ENCODE measurements at regions not wholly inside any gene's neighbourhood (a gene's known extent, or its start where the extent isn't known, plus 50 kb on each side); places are given as distances from the start of the nearest gene placed in this dataset.

DNA sequence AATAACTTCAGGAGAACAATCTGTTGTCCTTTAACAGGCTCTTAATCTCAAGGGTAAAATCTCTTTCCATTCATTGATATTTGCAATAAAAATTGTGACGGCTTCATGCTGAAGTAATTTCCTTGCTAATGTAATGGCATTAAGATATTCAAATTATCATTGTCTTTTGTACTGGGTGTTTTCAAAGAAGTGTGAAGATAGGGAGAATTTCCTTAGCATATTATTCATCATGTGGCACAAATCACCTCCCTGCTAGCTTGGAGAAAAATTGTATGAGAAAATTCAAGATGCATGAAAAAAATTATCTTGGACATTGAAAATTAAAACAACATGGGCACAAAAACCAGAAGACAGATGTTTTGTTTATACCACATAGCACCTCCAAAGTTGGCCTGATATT lies 63.6 kb upstream of the ARID2 start:
- no peak for TF ChIP-seq Cebpa-rat (IDR thresholded peaks at IDR 0.05)
- peaks cover 0 to 9% (median 0%) of the 10 kb centered on the region in 11 experiments; a peak in 3 of 22 replicates for H3K9me3 ChIP-seq (replicated peaks in 1 of 11)
- peak overlapping the region in 1 of 11 experiments; percentile 90; a peak in 1 of 22 replicates for H3K4me2 ChIP-seq
- no peak overlapping the region for H3K4me3 ChIP-seq
- peaks cover 25 to 52% (median 31%) of the 10 kb centered on the region in 10 experiments for H3K4me1 ChIP-seq
- H3K9ac ChIP-seq, result no peak overlapping the region
- no peaks in the 10 kb centered on the region for H3K36me3 ChIP-seq
- peak overlapping the region in 2 of 11 experiments; percentile 13 to 23; a peak in 3 of 22 replicates for H3K27ac ChIP-seq
- no peaks in the 10 kb centered on the region for H3K27me3 ChIP-seq
- H4K20me1 ChIP-seq, result no peaks in the 10 kb centered on the region

DNA sequence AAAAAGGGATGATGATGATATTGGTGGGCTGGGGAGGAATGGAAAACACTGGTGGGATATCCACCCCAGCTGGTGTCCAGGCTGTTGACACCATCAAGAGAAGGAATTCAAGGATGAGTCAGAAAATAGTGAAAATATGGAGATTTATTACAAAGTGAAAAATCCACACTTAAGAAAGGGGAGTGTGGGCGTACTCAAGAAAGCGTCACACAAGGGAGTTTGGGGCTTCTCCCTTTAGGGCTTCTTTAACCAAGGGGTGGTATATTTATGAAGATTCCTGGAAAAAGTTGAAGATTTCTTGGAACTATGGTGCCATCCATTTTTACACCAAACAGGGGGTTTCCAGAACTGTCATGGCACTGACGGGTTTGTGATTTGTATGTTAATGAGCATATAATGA lies 63.1 kb upstream of the ARID2 start:
- Histone ChIP-seq H3K4me1 (peaks cover 28 to 57% (median 36%) of the 10 kb centered on the region in 10 experiments), H3K36me3 (no peaks in the 10 kb centered on the region), H4K20me1 (no peaks in the 10 kb centered on the region), H3K27me3 (no peaks in the 10 kb centered on the region), H3K9me3 (replicated peaks in 1 of 11) (peaks cover 0 to 4% (median 0%) of the 10 kb centered on the region in 11 experiments; a peak in 1 of 22 replicates), H3K4me2 (peak overlapping the region in 6 of 11 experiments; percentile 7 to 90 (median 12); a peak in 4 of 22 replicates), H3K9ac (no peak overlapping the region), H3K4me3 (no peak overlapping the region), H3K27ac (peak overlapping the region in 5 of 11 experiments; percentile 13 to 96 (median 39); a peak in 5 of 22 replicates)
- TF ChIP-seq Cebpa-rat (IDR thresholded peaks at IDR 0.05), result no peak

DNA sequence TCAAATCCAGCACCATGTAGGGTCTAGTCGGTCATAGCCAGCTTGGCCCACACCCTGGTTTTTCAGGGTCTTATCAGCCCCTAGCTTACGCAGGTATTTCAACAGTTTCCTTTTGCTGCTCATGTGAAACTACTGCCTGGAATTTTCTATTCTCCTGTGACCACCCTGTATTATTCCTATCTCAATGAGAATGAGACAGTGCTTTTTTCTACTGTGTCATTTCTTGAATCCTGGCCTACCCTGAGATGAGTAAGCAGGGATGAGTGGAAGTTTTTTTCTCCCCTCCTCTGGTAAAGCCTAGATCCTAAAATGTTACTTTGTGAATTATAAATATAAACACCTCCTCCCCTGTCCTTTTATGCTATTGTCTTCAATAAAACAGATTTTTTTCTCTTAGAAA lies 62.7 kb upstream of the ARID2 start:
- H4K20me1 ChIP-seq, result no peaks in the 10 kb centered on the region

DNA sequence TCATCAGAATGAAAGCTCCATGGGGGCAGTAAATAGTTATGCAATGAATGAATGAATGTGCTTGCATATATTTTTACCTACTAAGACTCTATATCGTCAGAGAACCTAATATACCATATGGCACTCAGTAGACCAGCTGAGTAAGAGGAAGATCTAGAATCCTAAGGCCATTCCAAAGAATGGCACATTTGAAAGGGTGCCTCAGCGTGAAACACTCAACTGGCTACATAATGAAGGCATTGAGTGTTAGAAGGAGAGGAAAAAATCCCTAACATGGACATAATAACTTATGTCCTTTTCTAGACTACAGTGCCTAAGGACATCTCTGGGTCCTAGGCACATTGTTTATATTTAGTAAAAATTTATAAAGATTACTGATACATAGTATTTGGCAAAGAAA lies 61.7 kb upstream of the ARID2 start:
- H3K4me2 ChIP-seq, result peak overlapping the region in 4 of 11 experiments; percentile 13 to 90 (median 86); a peak in 3 of 22 replicates
- H4K20me1 ChIP-seq, result no peaks in the 10 kb centered on the region
- no peak overlapping the region for H3K9ac ChIP-seq
- H3K36me3 ChIP-seq, result no peaks in the 10 kb centered on the region
- H3K27ac ChIP-seq, result peak overlapping the region in 7 of 11 experiments; percentile 12 to 96 (median 93); a peak in 12 of 22 replicates
- peaks cover 28 to 60% (median 39%) of the 10 kb centered on the region in 10 experiments for H3K4me1 ChIP-seq
- H3K4me3 ChIP-seq, result no peak overlapping the region
- H3K9me3 ChIP-seq (replicated peaks in 1 of 11), result no peaks in the 10 kb centered on the region
- no peaks in the 10 kb centered on the region for H3K27me3 ChIP-seq
- TF ChIP-seq Cebpa-rat (IDR thresholded peaks at IDR 0.05), result no peak

More for the DNA sequence above, 62.7 kb upstream of the ARID2 start:
- Histone ChIP-seq H3K4me2 (peak overlapping the region in 6 of 11 experiments; percentile 7 to 90 (median 12); a peak in 4 of 22 replicates), H3K27ac (peak overlapping the region in 5 of 11 experiments; percentile 13 to 96 (median 93); a peak in 6 of 22 replicates), H3K9me3 (replicated peaks in 1 of 11) (0 out of 22 replicates have a peak, but pooled peaks cover 0 to under 1% (median 0%) of the 10 kb centered on the region in 11 experiments), H3K36me3 (no peaks in the 10 kb centered on the region), H3K9ac (no peak overlapping the region), H3K4me1 (peaks cover 28 to 60% (median 39%) of the 10 kb centered on the region in 10 experiments), H3K27me3 (no peaks in the 10 kb centered on the region), H3K4me3 (no peak overlapping the region)
- TF ChIP-seq Cebpa-rat (IDR thresholded peaks at IDR 0.05), result no peak

DNA sequence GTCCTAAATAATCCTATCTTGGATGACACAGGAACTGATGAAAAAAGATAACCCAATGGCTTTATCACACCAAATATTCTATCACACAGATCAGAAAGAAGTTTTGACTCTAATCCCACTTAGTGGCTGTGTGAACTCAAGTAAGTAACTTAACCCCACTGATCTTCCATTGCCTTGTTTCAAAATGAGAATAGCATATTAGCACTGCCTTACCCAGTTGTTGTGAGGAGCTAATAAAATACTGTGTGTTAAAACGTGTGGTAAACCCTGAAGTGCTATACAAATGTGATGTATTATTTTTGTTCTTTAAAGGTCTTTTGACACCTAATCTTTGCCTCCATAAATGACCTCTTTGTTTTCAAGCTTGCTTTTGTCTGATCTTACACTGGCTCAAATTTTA lies 60.9 kb upstream of the ARID2 start:
- no peaks in the 10 kb centered on the region for H3K36me3 ChIP-seq
- no peak overlapping the region; a peak in 1 of 20 replicates for H3K4me3 ChIP-seq
- H4K20me1 ChIP-seq, result no peaks in the 10 kb centered on the region
- no peaks in the 10 kb centered on the region for H3K9me3 ChIP-seq (replicated peaks in 1 of 11)
- peak overlapping the region; percentile 62 to 91 (median 81) for H3K4me2 ChIP-seq
- peak overlapping the region in 9 of 11 experiments; percentile 4 to 77 (median 69); a peak in 13 of 22 replicates for H3K9ac ChIP-seq
- peak overlapping the region in 9 of 11 experiments; percentile 72 to 96 (median 92); a peak in 18 of 22 replicates for H3K27ac ChIP-seq
- no peak for TF ChIP-seq Cebpa-rat (IDR thresholded peaks at IDR 0.05)
- H3K27me3 ChIP-seq, result no peaks in the 10 kb centered on the region
- peaks cover 28 to 55% (median 39%) of the 10 kb centered on the region in 10 experiments for H3K4me1 ChIP-seq

DNA sequence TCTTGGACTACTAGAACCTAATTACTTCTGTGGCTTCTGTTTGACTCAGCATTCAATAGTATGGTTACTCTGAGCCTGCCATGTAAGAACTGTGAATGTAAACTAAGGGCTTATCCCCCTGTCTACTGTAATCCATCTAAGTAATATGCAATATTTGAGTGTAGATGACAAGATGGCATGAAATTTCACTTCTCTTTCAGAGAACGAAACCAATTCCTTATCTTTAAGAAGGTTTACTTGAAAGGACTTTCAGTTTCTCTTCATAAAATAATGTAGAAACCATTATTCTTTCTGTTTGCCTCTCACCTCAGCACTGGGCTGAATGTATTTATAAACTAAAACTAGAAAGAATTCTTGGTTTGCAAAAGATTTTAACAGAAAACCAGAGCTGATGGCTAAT lies 60.4 kb upstream of the ARID2 start:
- Histone ChIP-seq H3K9me3 (replicated peaks in 1 of 11) (no peaks in the 10 kb centered on the region), H3K9ac (peak overlapping the region in 9 of 11 experiments; percentile 4 to 77 (median 74); a peak in 15 of 22 replicates), H3K27me3 (no peaks in the 10 kb centered on the region), H4K20me1 (no peaks in the 10 kb centered on the region), H3K36me3 (no peaks in the 10 kb centered on the region), H3K4me3 (peak overlapping the region in 2 of 10 experiments; percentile 2 to 17; a peak in 2 of 20 replicates), H3K4me2 (peak overlapping the region; percentile 62 to 91 (median 81)), H3K27ac (peak overlapping the region in 10 of 11 experiments; percentile 31 to 96 (median 91); a peak in 19 of 22 replicates), H3K4me1 (peaks cover 28 to 55% (median 39%) of the 10 kb centered on the region in 10 experiments)
- no peak for TF ChIP-seq Cebpa-rat (IDR thresholded peaks at IDR 0.05)

DNA sequence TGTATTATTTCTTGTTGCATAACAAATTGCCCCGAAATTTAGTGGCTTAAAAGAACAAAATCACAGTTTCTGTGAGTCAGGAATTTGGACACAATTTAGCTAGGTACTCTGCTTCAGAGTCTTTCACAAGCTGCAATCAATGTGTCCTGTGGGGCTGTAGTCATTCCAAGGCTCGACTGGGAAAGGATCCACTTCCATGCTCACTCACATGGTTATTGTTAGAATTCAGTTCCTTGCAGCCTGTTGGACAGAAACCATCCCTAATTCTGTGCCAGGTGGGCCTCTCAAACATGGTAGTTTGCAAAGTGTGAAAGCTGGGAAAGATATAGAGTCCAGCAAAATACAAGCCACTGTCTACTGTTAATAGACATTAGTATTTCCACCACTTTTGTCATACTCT lies 59.7 kb upstream of the ARID2 start:
- Histone ChIP-seq H3K4me3 (peak overlapping the region in 3 of 10 experiments; percentile 2 to 41 (median 28); a peak in 2 of 20 replicates), H3K4me2 (peak overlapping the region; percentile 62 to 91 (median 81))

DNA sequence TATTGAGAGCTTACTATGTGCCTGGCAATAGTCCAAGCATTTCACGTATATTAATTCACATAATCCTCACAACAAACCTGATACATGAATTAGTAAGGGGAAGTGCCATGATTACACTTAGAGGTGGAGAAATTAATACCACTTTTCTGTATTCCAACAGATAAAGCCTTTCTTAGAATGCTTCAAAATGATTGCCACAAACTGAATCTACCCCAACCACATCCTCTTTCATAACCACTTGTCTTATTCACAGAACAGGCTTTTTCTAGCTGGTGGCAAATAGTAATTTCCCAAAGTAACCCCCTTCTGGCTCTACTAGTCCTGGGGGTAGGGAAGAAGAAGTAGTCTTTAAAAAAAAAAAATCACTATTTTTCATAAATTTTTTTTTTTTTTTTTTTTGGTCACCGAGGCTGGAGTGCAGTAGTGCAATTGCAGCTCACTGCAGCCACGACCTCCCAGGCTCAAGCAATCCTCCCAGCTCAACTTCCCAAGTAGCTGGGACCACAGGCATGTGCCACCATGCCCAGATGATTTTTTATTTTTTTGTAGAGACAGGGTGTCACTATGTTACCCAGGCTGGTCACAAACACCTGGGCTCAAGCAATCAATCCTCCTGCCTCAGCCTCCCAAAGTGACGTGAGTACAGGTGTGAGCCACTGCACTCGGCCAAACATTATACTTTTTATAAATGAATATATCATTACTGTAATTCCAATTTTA lies 59.0 kb upstream of the ARID2 start:
- no peaks in the 10 kb centered on the region for H3K9me3 ChIP-seq (replicated peaks in 1 of 11)
- no peaks in the 10 kb centered on the region for H3K27me3 ChIP-seq
- TF ChIP-seq Cebpa-rat (IDR thresholded peaks at IDR 0.05), result peak in 6 of 11 experiments; percentile 6 to 66 (median 43); a peak in 5 of 22 replicates
- H3K4me2 ChIP-seq, result peak overlapping the region; percentile 62 to 91 (median 81)
- peak overlapping the region in 6 of 10 experiments; percentile 2 to 49 (median 20); a peak in 6 of 20 replicates for H3K4me3 ChIP-seq
- no peaks in the 10 kb centered on the region for H4K20me1 ChIP-seq
- H3K36me3 ChIP-seq, result no peaks in the 10 kb centered on the region
- peak overlapping the region in 10 of 11 experiments; percentile 31 to 96 (median 91); a peak in 18 of 22 replicates for H3K27ac ChIP-seq
- H3K9ac ChIP-seq, result peak overlapping the region in 9 of 11 experiments; percentile 32 to 77 (median 74); a peak in 17 of 22 replicates
- peaks cover 28 to 55% (median 39%) of the 10 kb centered on the region in 10 experiments for H3K4me1 ChIP-seq

More for the DNA sequence above, 59.7 kb upstream of the ARID2 start:
- Histone ChIP-seq H3K9me3 (replicated peaks in 1 of 11) (no peaks in the 10 kb centered on the region), H3K9ac (peak overlapping the region in 9 of 11 experiments; percentile 32 to 77 (median 74); a peak in 17 of 22 replicates), H4K20me1 (no peaks in the 10 kb centered on the region), H3K36me3 (no peaks in the 10 kb centered on the region), H3K27ac (peak overlapping the region in 10 of 11 experiments; percentile 31 to 96 (median 91); a peak in 19 of 22 replicates), H3K4me1 (peaks cover 28 to 55% (median 39%) of the 10 kb centered on the region in 10 experiments), H3K27me3 (no peaks in the 10 kb centered on the region)
- no peak for TF ChIP-seq Cebpa-rat (IDR thresholded peaks at IDR 0.05)
